Panc1 (cell line): ENCODE measurements at regions not wholly inside any gene's neighbourhood (a gene's known extent, or its start where the extent isn't known, plus 50 kb on each side); places are given as distances from the start of the nearest gene placed in this dataset.

Experiments used
- ATAC-seq: fragments of 200-7000 bp; cut with Tn5 transposase; 2 replicates; pipeline ENCODE4 v1.9.1; 2020; ENCODE audit warnings: mild to moderate bottlenecking, moderate library complexity
- BruUV-seq: library from RNA; stranded (reverse); fragments of 400-500 nt; replicated peaks from 2 replicates; lab custom pipeline; 2021; lab: Mats Ljungman, UMichigan
- CTCF ChIA-PET: fragments of 300-600 bp; sonication (Branson Sonifier 250); formaldehyde crosslinking; loops from one replicate; lab custom pipeline; 2022; ENCODE audit warnings: antibody characterized with exemption; lab: Charles Lee
- POLR2A ChIA-PET: fragments of 300-600 bp; sonication (Branson Sonifier 250); formaldehyde crosslinking; loops from one replicate; lab custom pipeline; 2022; ENCODE audit warnings: antibody characterized with exemption; lab: Charles Lee
- DNase-seq: peaks from one replicate; pipeline ENCODE4 v3.0.0-alpha.2; 2010; ENCODE audit warnings: low read depth, low spot score
- H3K27ac ChIP-seq: 2 replicates; pipeline ENCODE4 v1.5.1; 2011; ENCODE audit warnings: mild to moderate bottlenecking, low read length, inconsistent platforms
- H3K27me3 ChIP-seq: fragments of 200-500 bp; sonication (Bioruptor generic); 2 replicates; pipeline ENCODE4 v1.6.0; 2014; ENCODE audit warnings: low read length, inconsistent platforms; ENCODE audit not compliant: control insufficient read depth, insufficient read depth
- H3K36me3 ChIP-seq: fragments of 200-500 bp; sonication (Bioruptor generic); 2 replicates; pipeline ENCODE4 v1.5.1; 2014; ENCODE audit warnings: inconsistent platforms, mild to moderate bottlenecking, low read length, moderate library complexity; ENCODE audit not compliant: control insufficient read depth, insufficient read depth
- H3K4me1 ChIP-seq: 2 replicates; pipeline ENCODE4 v1.5.1; 2011; ENCODE audit warnings: inconsistent platforms, mild to moderate bottlenecking, low read length, moderate library complexity; ENCODE audit not compliant: control insufficient read depth, insufficient read depth
- H3K4me3 ChIP-seq, 2 experiments: 2 replicates each; pipeline ENCODE4 v1.5.1; 2011 to 2012; ENCODE audit warnings: low read depth in 2 of 2, low read length in 2 of 2, mild to moderate bottlenecking in 2 of 2, inconsistent platforms in 1 of 2, moderate library complexity in 1 of 2
- H3K9me3 ChIP-seq: fragments of 200-500 bp; sonication (Bioruptor generic); 2 replicates; pipeline ENCODE4 v1.5.1; 2014; ENCODE audit warnings: low read depth, mild to moderate bottlenecking, inconsistent platforms, low read length, moderate library complexity; ENCODE audit not compliant: control insufficient read depth, insufficient read depth
- CTCF ChIP-seq: fragments of 450-650 bp; IDR thresholded peaks from 2 replicates; pipeline ENCODE4 v1.5.1; 2017; ENCODE audit warnings: mild to moderate bottlenecking
- POLR2AphosphoS5 ChIP-seq: IDR thresholded peaks from 2 replicates; pipeline ENCODE4 v1.6.1; 2012; ENCODE audit warnings: mild to moderate bottlenecking, low read depth, low read length, moderate library complexity
- REST ChIP-seq, 2 experiments: IDR thresholded peaks; 2 replicates each; pipeline ENCODE4 v1.6.1; 2011 to 2012; ENCODE audit warnings: low read depth in 2 of 2, control low read depth in 1 of 2, low read length in 1 of 2, mild to moderate bottlenecking in 1 of 2, moderate library complexity in 1 of 2; ENCODE audit not compliant: insufficient read depth in 1 of 2
- SIN3A ChIP-seq: IDR thresholded peaks from 2 replicates; pipeline ENCODE4 v1.6.1; 2012; ENCODE audit warnings: low read depth, mild to moderate bottlenecking, low read length, moderate library complexity, borderline replicate concordance; ENCODE audit not compliant: insufficient read depth
- TCF7L2 ChIP-seq: IDR thresholded peaks from 2 replicates; pipeline ENCODE4 v1.6.1; 2011; ENCODE audit warnings: mild to moderate bottlenecking, low read depth, low read length, inconsistent platforms
- in situ Hi-C: cut with HindIII; loops from 2 replicates; pipeline ENCODE4 v1.10.0; 2016; ENCODE audit warnings: low sequenced_read_pairs, low pct_unique_long_range_greater_than_20kb
- intact Hi-C: fragments of 100-400 bp; cut with micrococcal nuclease; formaldehyde crosslinking; loops from one replicate; pipeline ENCODE4 v1.10.0; 2022; ENCODE audit not compliant: unreplicated experiment

GRCh38 chr20:23287354-23288190 is 63.0 kb upstream of the NXT1 start:
- Histone ChIP-seq H3K9me3 (no peaks in the 10 kb centered on the region), H3K27ac (no peak overlapping the region), H3K4me3 (no peak overlapping the region), H3K36me3 (no peaks in the 10 kb centered on the region), H3K4me1 (no peaks in the 10 kb centered on the region), H3K27me3 (no peaks in the 10 kb centered on the region)
- intact Hi-C loops (no loop called here), in situ Hi-C loops (no loop called here)
- DNase-seq (no peak), ATAC-seq (no peak)
- TF ChIP-seq CTCF (no peak), TCF7L2 (no peak), REST (IDR thresholded peaks at IDR 0.05; ENCODE audit: insufficient read depth in 1 of 2, low read depth in 2 of 2, low read length in 1 of 2) (no peak), POLR2AphosphoS5 (no peak), SIN3A (no peak)
- no TSS peak for BruUV-seq
- ChIA-PET CTCF (interaction anchor here (0.6 kb wide), 1 partner anchor 34 kb away, joined by 3 read pairs; no protein-coding TSS in a partner anchor), POLR2A (no interaction called here)

- in situ Hi-C loops = no loop called here
- H3K27ac ChIP-seq = no peak overlapping the region
- H3K36me3 ChIP-seq = no peaks in the 10 kb centered on the region
- BruUV-seq = no TSS peak
- intact Hi-C loops = no loop called here
- ChIA-PET POLR2A (no interaction called here), CTCF (no interaction called here)
- no peaks in the 10 kb centered on the region for H3K4me1 ChIP-seq
- no peak overlapping the region for H3K4me3 ChIP-seq
- H3K9me3 ChIP-seq = no peaks in the 10 kb centered on the region
- H3K27me3 ChIP-seq = no peaks in the 10 kb centered on the region
- TF ChIP-seq POLR2AphosphoS5 (no peak), SIN3A (no peak), TCF7L2 (no peak), REST (IDR thresholded peaks at IDR 0.05; ENCODE audit: insufficient read depth in 1 of 2, low read depth in 2 of 2, low read length in 1 of 2) (no peak), CTCF (no peak)
- DNase-seq (no peak), ATAC-seq (no peak)
Measured at GRCh38 chr20:23286346-23286745, 64.2 kb upstream of the NXT1 start.
